Fibroblast of lung (primary cell): ENCODE measurements at regions not wholly inside any gene's neighbourhood (a gene's known extent, or its start where the extent isn't known, plus 50 kb on each side); places are given as distances from the start of the nearest gene placed in this dataset.

Experiments
- CTCF ChIP-seq, 2 donors: IDR thresholded peaks in 1 of 2; conservative IDR thresholded peaks in 1 of 2; 1 replicate in 1 of 2; 2 replicates in 1 of 2; pipeline ENCODE4 v1.5.1; 2011 to 2012; ENCODE audit warnings: low read length in 2 of 2, control low read depth in 1 of 2, inconsistent platforms in 1 of 2, low read depth in 1 of 2, mild to moderate bottlenecking in 1 of 2
- EZH2 ChIP-seq: IDR thresholded peaks from 2 replicates; pipeline ENCODE4 v1.5.1; 2012; ENCODE audit warnings: low read length, control low read depth, mild to moderate bottlenecking; ENCODE audit errors: missing control alignments

- no peak for TF ChIP-seq CTCF (conservative IDR thresholded peaks at IDR 0.05 in 1 of 2, IDR thresholded peaks at IDR 0.05 in 1 of 2; ENCODE audit: low read depth in 1 of 2, low read length in 2 of 2)
- TF ChIP-seq EZH2, result no peak
Measured at GRCh38 chr6:95802978-95803377, 212.8 kb upstream of the FUT9 start.
